ENCODE measurements at regions not wholly inside any gene's neighbourhood (a gene's known extent, or its start where the extent isn't known, plus 50 kb on each side); places are given as distances from the start of the nearest gene placed in this dataset.

GRCh38 chr2:52879561-52879960, 888.0 kb upstream of the CHAC2 start:
- TF ChIP-seq EZH2phosphoT487 (IDR thresholded peaks at IDR 0.05; ENCODE audit: borderline replicate concordance, low read length), result no peak
- TF ChIP-seq CTCF (IDR thresholded peaks at IDR 0.05; ENCODE audit: low read depth, low read length, poor library complexity, severe bottlenecking), result no peak
- Histone ChIP-seq H4K20me1 (ENCODE audit: control insufficient read depth, insufficient read depth, low read depth, low read length) (no peaks in the 10 kb centered on the region), H3K27ac (ENCODE audit: low read depth, low read length) (no peak overlapping the region), H3F3A (ENCODE audit: control insufficient read depth, insufficient read depth) (no peaks in the 10 kb centered on the region), H3K4me3 (ENCODE audit: low read length) (no peak overlapping the region), H3K79me2 (ENCODE audit: control insufficient read depth, low read length) (no peaks in the 10 kb centered on the region), H3K27me3 (ENCODE audit: control insufficient read depth, low read length) (no peaks in the 10 kb centered on the region), H3K36me3 (ENCODE audit: control insufficient read depth, low read length) (no peaks in the 10 kb centered on the region), H3K9me2 (replicated peaks; ENCODE audit: control insufficient read depth, low read length) (no peaks in the 10 kb centered on the region), H3K4me1 (ENCODE audit: control insufficient read depth, low read length) (no peaks in the 10 kb centered on the region), H3K9me3 (ENCODE audit: control insufficient read depth, insufficient read depth, low read length) (no peaks in the 10 kb centered on the region; the same call in 1 of the 2 replicates), H3K4me2 (ENCODE audit: low read length) (no peak overlapping the region)

GRCh38 chr2:52877703-52878102, 889.9 kb upstream of the CHAC2 start:
- Histone ChIP-seq H3K4me3 (ENCODE audit: low read length) (no peak overlapping the region), H4K20me1 (ENCODE audit: control insufficient read depth, insufficient read depth, low read depth, low read length) (no peaks in the 10 kb centered on the region), H3K9me3 (ENCODE audit: control insufficient read depth, insufficient read depth, low read length) (no peaks in the 10 kb centered on the region), H3F3A (ENCODE audit: control insufficient read depth, insufficient read depth) (no peaks in the 10 kb centered on the region), H3K4me1 (ENCODE audit: control insufficient read depth, low read length) (no peaks in the 10 kb centered on the region), H3K27ac (ENCODE audit: low read depth, low read length) (no peak overlapping the region), H3K36me3 (ENCODE audit: control insufficient read depth, low read length) (no peaks in the 10 kb centered on the region), H3K27me3 (ENCODE audit: control insufficient read depth, low read length) (no peaks in the 10 kb centered on the region), H3K4me2 (ENCODE audit: low read length) (no peak overlapping the region), H3K9me2 (replicated peaks; ENCODE audit: control insufficient read depth, low read length) (no peaks in the 10 kb centered on the region), H3K79me2 (ENCODE audit: control insufficient read depth, low read length) (no peaks in the 10 kb centered on the region)
- TF ChIP-seq CTCF (IDR thresholded peaks at IDR 0.05; ENCODE audit: low read depth, low read length, poor library complexity, severe bottlenecking), result no peak
- no peak for TF ChIP-seq EZH2phosphoT487 (IDR thresholded peaks at IDR 0.05; ENCODE audit: borderline replicate concordance, low read length)

- no peaks in the 10 kb centered on the region for H3K9me2 ChIP-seq (replicated peaks; ENCODE audit: control insufficient read depth, low read length)
- H3K4me2 ChIP-seq (ENCODE audit: low read length), result no peak overlapping the region
- no peaks in the 10 kb centered on the region for H3F3A ChIP-seq (ENCODE audit: control insufficient read depth, insufficient read depth)
- no peaks in the 10 kb centered on the region for H3K27me3 ChIP-seq (ENCODE audit: control insufficient read depth, low read length)
- no peaks in the 10 kb centered on the region for H3K36me3 ChIP-seq (ENCODE audit: control insufficient read depth, low read length)
- no peak overlapping the region for H3K4me3 ChIP-seq (ENCODE audit: low read length)
- no peaks in the 10 kb centered on the region for H3K79me2 ChIP-seq (ENCODE audit: control insufficient read depth, low read length)
- TF ChIP-seq CTCF (IDR thresholded peaks at IDR 0.05; ENCODE audit: low read depth, low read length, poor library complexity, severe bottlenecking) (no peak), EZH2phosphoT487 (IDR thresholded peaks at IDR 0.05; ENCODE audit: borderline replicate concordance, low read length) (no peak)
- H4K20me1 ChIP-seq (ENCODE audit: control insufficient read depth, insufficient read depth, low read depth, low read length), result no peaks in the 10 kb centered on the region
- H3K4me1 ChIP-seq (ENCODE audit: control insufficient read depth, low read length), result no peaks in the 10 kb centered on the region
- H3K9me3 ChIP-seq (ENCODE audit: control insufficient read depth, insufficient read depth, low read length), result no peaks in the 10 kb centered on the region
- H3K27ac ChIP-seq (ENCODE audit: low read depth, low read length), result no peak overlapping the region
Observed at GRCh38 chr2:52874466-52875106, 893.0 kb upstream of the CHAC2 start.

All from DOHH2 (cell line).